Adipocyte (in vitro differentiated cells): ENCODE measurements at regions not wholly inside any gene's neighbourhood (a gene's known extent, or its start where the extent isn't known, plus 50 kb on each side); places are given as distances from the start of the nearest gene placed in this dataset.

ENCODE experiments used
- DNase-seq: peaks from one replicate; pipeline ENCODE4 v3.0.0-alpha.2; 2015; ENCODE audit warnings: low read depth
- H3K27me3 ChIP-seq: replicated peaks from 2 replicates; pipeline ENCODE4 v1.7.0; 2013; ENCODE audit warnings: mild to moderate bottlenecking, low read length, moderate library complexity; ENCODE audit not compliant: control insufficient read depth, insufficient read depth
- H3K36me3 ChIP-seq: 2 replicates; pipeline ENCODE4 v1.7.0; 2013; ENCODE audit warnings: low read length, mild to moderate bottlenecking, moderate library complexity; ENCODE audit not compliant: control insufficient read depth, insufficient read depth, severe bottlenecking
- H3K4me1 ChIP-seq: 2 replicates; pipeline ENCODE4 v1.7.0; 2013; ENCODE audit warnings: mild to moderate bottlenecking, low read length, moderate library complexity; ENCODE audit not compliant: control insufficient read depth, insufficient read depth
- H3K4me3 ChIP-seq: 2 replicates; pipeline ENCODE4 v1.7.0; 2013; ENCODE audit warnings: mild to moderate bottlenecking, low read length, moderate library complexity
- H3K9ac ChIP-seq: 2 replicates; pipeline ENCODE4 v1.7.0; 2013; ENCODE audit warnings: mild to moderate bottlenecking, low read length, moderate library complexity
- H3K9me3 ChIP-seq: 2 replicates; pipeline ENCODE4 v1.7.0; 2013; ENCODE audit warnings: mild to moderate bottlenecking, low read length, moderate library complexity; ENCODE audit not compliant: control insufficient read depth

GRCh38 chr6:108797951-108798669 is 50.1 kb upstream of the ARMC2 start:
- no peak for DNase-seq
- Histone ChIP-seq H3K36me3 (no peaks in the 10 kb centered on the region), H3K4me3 (no peak overlapping the region), H3K9ac (no peak overlapping the region), H3K4me1 (peaks cover 19% of the 10 kb centered on the region), H3K27me3 (no peaks in the 10 kb centered on the region), H3K9me3 (no peaks in the 10 kb centered on the region)
